Esophagus muscularis mucosa (tissue), 4 donors: ENCODE measurements at regions not wholly inside any gene's neighbourhood (a gene's known extent, or its start where the extent isn't known, plus 50 kb on each side); places are given as distances from the start of the nearest gene placed in this dataset.

Source experiments
- CTCF ChIP-seq, 3 experiments: fragments of 200-600 bp in 2 of 3; fragments of 450-650 bp in 1 of 3; sonication (generic) in 2 of 3; IDR thresholded peaks; one replicate each; pipeline ENCODE4 v1.5.1; 2017 to 2019; ENCODE audit warnings: antibody characterized with exemption in 3 of 3, mild to moderate bottlenecking in 2 of 3, moderate library complexity in 1 of 3
- EP300 ChIP-seq: sonication (generic); formaldehyde crosslinking; IDR thresholded peaks from one replicate; pipeline ENCODE4 v1.6.1; 2017; ENCODE audit warnings: antibody characterized with exemption
- POLR2A ChIP-seq: fragments of 450-650 bp; IDR thresholded peaks from one replicate; pipeline ENCODE4 v1.6.1; 2017; ENCODE audit warnings: antibody characterized with exemption, moderate library complexity, mild to moderate bottlenecking, low read depth
- POLR2AphosphoS5 ChIP-seq, 2 donors: sonication (generic); formaldehyde crosslinking; IDR thresholded peaks; one replicate each; pipeline ENCODE4 v1.6.1; 2017; ENCODE audit warnings: antibody characterized with exemption in 2 of 2

GRCh38 chr12:13764748-13765147 is 216.7 kb downstream of the GRIN2B start:
- TF ChIP-seq POLR2A (no peak), CTCF (IDR thresholded peaks at IDR 0.05) (no peak), POLR2AphosphoS5 (IDR thresholded peaks at IDR 0.05) (no peak), EP300 (no peak)
